Activated CD4-positive, alpha-beta T cell treated with anti-CD3 and anti-CD28 coated beads, Interleukin-2, amount 50 U/mL, for 4 hours (primary cell): ENCODE measurements at regions not wholly inside any gene's neighbourhood (a gene's known extent, or its start where the extent isn't known, plus 50 kb on each side); places are given as distances from the start of the nearest gene placed in this dataset.

ENCODE experiments used
- DNase-seq, 2 experiments: peaks; one replicate each; pipeline ENCODE4 v3.0.0-alpha.2; 2020

DNA sequence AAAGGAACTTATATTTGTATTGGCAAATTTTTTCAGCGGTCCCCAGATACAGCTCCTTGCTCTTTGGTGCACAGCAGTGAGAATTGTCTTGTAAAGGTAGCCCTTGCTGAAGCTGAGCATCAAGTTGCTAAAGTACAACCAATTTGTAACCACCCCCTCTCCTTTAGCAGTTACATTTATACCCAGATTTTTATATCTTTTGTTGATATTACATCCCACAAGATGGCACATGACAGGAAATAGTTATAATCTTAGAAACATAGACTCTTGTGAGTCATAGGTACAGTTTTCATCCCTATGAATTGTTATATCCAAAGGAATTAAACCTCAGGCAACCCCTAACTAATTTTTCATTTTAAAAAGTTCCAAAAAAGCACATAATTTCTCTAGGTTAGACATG, 523.0 kb upstream of the SLITRK1 start:
- DNase-seq: no peak

DNA sequence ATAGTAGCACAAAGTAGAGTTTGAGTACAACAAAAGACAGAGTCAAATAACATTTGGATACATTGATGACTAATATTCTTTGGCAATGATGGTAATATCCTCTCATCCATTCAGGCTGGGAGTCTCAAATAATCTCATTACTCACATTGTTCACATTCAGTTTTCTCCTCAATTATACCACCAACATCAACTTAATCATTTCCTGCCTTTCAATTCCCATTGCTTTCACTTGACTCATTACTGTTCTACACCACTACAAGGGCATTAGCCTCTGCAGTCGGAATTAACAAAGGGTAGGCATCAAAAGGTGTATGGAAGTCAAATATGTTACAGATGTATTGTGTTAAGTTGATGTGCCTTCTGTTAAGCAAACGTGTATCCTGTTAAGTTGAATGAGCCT, 518.4 kb upstream of the SLITRK1 start:
- DNase-seq: no peak

DNA sequence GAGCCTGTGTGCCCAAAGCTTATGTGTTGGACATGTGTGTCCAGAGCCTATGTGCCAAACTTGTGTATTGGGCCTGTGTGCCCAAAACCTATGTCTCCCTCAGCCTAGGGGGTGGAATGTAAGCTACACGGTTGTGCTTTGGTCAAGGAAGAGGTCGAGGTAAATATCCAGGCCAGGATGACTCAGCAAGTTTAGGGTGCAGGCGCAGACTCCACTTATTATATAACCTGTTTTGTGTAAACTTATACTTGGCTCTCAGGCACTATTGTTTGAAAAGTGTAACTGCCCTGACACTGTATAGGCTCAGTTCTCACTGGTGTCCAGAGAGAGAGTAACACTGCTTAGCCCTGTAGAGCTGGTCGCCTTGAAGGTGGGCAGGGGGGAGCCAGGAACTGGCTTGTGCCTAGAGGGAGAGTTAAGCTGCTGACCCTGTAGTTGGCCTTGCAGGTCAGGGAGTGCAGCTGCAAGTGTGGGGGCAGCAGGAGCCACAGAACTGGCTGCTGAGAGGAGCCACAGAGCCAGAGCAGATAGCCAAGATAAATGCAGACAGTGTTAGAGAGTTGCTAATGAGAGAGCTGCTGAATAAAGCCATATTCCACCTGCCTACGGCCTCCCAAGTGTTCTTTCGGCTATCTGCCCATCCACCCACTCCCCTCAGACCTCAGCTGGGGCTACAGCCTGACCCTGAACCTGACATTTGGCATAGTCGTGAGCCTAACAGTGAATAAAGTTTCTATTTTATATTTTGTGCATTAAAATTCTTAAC, 517.2 kb upstream of the SLITRK1 start:
- no peak for DNase-seq

DNA sequence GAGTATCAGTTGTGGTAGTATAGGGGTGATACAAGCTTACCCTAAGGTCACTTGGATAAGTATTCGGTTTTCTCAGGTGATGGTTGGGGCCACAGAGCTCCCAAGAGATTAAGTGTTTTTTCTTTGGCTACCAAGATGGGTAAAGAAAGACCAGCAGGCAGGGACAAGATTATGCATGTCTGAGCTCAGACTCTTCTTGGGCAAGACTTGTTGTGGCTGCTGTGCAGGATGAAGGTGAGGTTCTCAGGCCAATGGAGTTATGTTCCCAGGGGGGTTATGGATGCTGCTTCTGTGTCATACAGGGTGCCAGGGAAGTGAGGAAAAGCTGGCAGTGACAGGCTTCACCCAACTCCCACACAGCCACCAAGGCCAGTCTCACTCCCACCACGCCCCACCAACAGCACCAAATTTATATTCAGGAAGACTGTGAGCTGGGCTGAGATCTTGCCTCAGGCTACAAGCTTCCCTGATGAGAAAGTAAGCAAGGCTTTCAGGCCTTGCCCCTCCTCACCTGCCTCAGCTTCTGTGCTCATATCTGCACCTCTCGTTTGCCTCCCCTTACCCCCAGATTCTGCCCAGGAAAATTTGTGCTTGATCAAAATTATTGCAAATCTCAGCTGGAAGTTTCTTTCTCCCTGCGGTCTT, 511.8 kb upstream of the SLITRK1 start:
- DNase-seq: no peak

DNA sequence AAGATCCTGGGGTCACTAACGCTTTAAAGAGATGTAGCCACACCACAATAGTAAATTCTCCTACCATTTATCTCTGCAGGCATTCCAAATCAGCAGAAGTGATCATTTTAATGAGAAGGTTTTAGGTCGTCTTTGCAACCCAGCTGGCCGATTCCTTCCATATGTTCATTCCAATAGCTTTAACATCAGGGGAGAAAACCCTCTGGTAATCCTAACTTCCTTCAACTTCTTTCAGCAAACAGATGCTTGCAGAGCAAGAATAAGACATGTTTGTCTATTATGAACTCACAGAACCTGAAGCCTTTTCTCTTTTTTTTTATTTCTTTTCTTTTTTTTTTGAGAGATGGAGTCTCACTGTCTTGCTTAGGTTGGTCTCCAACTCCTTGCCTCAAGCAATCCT, 498.6 kb upstream of the SLITRK1 start:
- no peak for DNase-seq

DNA sequence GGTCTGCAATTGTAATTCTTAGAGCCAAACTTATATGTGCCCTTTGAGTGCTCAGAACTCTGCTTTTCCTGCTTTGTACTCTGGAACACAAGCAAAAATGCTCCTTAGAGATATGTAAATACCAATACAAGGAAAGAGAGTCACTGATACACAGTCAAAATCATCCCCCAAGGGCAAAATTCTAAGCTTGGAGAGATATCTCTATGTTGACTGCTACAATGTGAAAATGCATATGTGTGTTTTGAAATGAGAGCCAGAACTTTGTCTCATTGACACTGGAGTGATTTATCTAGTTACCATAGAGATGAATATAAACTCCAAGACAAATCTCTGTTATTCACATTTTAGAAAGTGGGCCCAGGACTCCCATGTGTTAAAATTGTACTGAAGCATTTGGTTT, 494.8 kb upstream of the SLITRK1 start:
- DNase-seq: no peak

DNA sequence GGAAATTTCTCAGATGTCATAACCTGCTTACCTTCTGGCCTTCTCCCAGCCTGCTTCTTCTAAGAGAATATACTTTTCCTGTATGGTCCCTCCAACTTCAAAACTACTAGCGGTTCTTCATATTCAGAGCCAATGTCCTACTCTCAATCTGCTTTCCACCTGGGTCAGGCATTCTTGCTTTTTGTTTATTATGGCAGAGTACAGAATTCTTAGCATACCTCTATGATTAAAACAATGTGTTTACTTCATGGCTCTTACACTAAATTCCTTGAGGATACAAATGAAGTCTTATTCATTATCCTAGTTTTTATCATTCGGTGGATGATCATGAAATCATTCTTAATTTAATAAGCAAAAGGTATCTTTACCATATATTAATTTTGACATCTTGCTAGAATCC, 484.2 kb upstream of the SLITRK1 start:
- DNase-seq: no peak

DNA sequence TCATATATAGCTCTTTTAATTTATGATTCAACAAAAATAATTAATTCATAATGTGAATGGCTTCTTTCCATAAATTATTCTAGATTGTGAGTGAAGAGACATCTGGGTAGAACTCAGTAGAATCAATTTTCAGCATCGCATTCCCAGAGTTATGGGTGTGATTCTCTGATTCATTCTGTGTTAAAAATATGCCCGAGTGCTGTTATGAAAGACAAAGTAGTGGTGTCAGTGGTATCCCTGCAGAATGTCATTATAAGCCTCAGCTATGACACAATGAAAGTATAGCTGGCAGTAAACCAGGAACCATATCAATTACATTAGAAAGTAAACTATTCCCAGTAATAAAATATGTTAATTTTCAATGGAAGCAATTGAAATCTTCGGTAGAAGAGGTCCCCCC, 480.5 kb upstream of the SLITRK1 start:
- no peak for DNase-seq

DNA sequence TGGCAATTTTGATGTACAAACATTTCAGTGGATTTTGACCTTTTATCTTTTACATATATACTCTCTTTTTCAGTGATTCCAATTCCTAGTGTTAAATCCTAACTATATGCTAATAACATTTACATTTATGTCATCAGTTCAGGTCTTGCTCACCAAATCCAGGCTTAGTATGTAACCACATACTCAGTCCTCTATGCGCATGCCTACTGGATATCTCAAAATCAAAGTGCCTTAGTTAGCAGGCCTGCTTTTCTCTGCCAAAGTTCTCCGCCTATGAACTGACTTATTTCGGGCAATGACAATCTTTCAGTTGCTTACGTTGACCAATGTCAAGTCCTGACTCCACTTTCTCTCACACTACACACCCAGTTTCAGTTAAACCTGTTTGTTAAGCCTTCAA, 478.5 kb upstream of the SLITRK1 start:
- DNase-seq: no peak

DNA sequence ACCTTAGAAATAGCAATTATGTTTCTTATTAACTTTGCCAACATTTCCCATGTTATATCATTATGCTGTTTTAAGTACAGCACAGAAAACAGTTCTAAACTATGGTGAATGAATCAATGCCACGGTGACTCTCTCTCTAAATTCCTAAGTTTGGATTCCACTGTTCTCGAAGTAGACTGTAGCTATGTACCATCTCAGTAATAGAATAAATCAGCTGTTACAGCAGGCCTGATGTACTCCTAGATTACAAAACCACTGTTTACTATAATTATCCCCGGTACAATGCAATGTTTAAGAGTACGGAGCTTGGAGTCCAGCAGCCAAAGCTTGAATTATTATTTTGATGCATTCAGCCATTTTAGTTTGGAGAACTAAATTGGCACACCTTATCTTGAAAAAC, 476.3 kb upstream of the SLITRK1 start:
- DNase-seq: no peak

DNA sequence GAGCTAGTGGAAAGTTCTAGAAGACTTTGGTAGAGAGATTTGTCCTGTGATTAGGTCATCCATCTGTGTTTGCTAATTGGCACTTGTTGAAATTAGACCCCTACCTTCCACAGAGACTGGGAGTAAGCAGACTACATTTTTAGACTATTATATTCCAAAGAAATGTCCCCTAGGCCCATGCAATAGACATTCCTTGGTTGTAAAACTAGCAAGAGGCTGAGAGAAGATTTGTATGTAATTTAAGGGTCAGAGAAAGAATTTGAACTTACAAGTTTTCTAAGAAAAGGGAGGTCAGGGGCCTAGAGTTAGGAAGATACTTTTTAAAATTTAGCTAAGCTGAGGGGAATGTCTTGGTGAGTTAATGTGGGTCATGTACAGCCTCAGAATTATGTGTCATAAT, 470.7 kb upstream of the SLITRK1 start:
- no peak for DNase-seq

DNA sequence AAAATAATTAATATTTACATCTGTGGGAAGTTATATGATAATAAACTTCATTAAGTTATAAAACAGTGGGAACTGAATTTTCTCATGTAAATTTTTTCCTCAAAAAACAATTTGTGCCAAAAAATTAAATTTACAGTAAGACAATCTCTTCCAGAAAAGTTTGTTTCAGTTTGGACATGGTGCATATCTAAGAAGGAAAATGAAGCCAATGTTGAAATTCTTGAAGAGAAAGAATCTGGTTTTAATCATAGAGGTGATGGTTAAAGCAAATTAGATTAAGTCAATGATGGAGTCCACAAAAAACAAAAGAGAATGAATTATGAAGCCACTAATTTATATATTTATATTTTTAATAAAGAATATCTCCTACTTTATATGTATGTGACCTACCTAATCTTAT, 457.2 kb upstream of the SLITRK1 start:
- no peak for DNase-seq

DNA sequence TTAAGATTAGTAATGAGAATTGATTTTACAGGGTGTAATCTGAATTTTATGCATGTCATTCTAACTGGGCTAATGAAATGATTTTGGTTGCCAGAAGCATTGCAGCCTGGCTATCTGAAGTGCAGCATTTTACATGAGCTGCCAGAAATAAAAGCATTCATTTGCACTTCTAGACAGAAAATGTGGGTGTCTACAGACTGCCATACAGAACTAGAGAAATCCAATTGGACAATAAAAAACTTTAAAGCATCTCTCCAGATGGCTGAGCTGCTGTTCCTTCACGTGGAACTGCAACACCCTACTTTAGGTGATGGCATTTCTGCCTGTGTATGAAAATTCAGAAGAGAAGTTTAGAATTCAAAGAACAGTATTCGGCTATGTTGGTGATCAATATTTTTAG, 450.1 kb upstream of the SLITRK1 start:
- DNase-seq: no peak

DNA sequence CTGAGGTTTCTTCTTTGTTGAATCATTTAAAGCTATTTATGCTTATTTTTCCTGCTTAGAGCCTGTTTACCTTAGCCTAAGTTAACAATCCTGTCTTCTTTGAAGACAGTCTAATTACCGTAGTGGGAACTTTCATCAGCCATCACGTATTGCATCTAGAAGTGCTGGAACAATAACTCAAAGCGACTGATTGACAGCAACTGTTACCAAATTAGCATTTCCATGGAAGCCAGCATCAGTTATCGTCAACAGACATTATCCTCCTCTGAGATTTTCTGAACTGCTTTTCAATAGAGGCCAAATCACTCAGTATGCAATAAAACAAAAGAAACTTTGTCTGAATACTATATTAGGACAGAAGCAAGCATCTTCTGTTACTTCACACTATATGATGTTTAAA, 433.3 kb upstream of the SLITRK1 start:
- DNase-seq: no peak

DNA sequence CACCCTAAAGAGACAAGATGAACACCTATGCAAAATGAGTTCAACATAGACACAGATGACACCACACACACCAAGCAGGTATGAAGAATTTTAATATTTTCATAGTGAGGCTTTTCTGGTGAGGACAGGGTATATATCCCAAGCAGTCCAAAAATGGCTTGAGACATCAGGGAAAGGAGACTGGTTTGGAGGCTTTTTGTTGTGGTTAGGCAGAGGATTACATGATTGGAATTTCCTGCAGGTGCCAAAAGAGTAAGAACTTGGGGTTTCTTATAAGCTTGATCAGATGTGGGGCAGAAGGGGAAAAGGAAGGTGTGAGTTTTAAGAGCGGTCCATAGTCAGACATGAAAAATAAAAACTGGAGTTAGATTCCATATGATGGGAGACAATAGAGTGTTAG, 420.8 kb upstream of the SLITRK1 start:
- no peak for DNase-seq

DNA sequence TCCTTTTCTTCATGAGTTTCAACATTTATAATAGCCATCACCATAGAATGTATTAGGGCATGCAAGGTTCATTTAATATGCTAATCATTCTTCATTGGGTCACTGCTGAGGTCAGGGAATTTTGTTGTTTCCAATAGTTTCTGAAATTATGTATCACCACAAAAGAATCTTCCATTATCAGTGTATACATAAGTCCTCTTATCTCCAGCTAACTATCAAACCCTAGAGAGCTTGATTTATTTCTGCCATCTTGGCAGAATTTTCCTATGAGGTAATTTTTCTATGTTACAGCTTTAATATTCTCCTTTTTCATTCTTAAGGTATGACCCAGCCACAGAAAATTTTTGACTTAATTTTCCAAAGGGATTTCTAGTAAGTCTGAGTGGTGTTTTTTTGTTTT, 415.0 kb upstream of the SLITRK1 start:
- no peak for DNase-seq

DNA sequence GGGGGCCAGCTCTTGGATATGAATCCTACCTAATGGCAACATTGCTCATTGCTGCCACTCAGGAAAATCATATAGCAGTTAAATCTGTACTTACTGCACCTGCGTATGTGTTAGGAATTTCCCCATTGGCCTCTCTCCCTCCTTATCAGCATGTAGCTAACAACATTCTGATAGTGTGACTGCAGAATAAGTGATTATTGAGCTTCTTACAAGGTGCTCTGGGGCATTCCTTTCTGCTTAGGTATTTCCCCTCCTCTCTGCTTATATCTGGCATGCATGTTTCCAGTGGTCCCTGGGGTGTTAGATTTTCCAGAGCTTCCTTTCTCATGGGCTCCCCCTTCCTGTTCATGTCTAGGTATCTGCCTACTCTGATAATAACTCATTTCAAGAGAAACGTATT, 414.1 kb upstream of the SLITRK1 start:
- no peak for DNase-seq

DNA sequence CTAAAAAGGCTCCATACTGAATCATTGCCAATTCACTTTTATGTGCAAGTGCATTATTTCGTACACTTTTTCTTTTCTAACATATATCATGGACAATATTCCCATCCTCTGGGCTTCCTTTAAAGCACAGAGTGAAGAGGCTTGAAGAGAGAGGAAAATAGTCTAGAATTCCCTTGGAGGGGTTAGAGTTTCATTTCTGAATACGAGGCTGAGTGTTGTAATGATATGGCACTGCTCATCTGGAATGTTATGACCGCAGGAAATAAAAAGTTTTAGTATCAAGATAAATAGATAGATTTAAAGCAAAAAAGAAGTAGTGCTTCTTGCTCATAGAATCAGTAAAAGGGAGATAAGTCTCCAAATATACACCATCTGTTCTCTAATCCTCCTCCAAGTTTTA, 412.3 kb upstream of the SLITRK1 start:
- DNase-seq: no peak

DNA sequence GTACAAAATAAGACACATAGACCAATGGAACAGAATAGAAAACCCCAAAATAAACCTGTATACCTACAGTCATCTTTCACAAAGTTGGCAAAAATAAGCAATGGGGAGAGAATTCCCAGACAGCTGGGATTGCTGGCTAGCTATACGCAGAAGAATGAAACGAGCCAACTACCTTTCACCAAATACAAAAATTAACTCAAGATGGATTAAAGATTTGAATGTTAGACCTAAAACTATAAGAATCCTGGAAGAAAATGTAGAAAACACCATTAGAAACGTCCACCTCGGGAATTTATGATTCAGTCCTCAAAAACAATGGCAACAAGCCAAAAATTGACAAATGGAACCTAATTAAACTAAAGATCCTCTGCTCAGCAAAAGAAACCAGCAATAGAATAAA, 408.1 kb upstream of the SLITRK1 start:
- DNase-seq: no peak

DNA sequence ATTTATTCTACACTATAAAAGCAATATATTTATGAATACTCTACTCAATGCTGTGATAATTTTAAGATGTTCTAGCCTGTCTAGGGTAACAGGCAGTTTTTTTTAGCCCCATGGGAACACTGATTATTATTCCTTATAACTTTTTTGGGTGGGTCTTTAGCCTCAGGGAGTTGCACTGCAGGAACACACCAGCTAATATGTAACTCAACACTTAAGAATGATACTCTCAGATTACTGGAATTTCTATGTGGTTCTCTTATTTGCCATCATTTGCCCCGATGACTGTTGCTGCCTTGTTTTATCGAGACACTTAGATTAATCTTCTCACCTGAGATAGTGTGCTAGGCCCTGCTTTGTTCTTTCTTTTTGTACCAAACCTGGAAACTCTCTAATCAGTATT, 396.9 kb upstream of the SLITRK1 start:
- no peak for DNase-seq

DNA sequence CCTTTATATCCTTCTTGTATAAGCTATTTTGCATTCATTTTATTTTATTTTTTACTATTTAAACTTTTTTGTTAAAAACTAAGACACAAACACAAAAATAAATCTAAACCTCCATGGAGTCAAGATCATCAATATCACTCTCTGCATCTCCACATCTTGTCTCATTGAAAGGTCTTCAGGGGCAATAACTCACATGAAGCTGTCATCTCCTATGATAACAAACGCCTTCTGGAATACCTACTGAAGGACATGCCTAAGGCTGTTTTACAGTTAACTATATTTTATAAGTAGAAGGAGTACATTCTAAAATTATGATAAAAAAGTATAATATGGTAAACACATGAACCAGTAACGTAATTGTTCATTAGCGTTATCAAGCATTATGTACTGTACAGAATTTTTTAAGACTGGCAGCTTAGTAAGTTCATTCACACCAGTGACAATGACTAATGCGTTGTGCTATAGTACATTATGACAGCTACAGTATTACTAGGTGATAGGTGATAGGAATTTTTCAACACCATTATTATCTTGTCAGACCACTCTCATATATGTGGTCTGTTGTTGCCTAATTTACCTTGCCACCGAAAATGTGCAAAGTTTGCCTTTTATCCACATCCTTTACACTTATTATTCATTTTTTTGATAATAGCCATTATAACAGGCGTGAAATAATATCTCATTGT, 390.7 kb upstream of the SLITRK1 start:
- no peak for DNase-seq

DNA sequence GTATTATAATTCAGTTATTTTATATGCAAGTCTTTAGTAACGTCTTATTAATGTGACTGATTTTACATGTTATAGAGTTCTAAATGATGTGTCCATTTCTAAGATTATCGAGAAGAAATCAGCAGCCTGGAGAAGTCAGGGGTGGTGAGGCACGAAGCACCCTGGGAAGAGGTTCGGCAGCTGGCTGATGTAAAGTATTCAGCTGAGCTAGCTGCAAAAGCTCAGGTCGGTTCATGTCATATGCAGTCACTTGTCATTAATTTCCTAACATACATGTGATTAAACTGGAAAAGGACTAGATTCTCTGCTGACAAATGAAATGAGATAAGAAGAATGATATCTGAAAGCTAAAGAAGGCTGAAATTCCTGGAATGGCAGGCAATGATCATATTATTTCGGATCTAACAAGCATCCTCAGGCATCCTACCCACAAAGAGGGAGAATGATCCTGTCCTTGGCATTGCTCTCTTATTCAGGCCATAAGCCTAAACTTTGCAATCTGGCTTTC, 383.0 kb upstream of the SLITRK1 start:
- DNase-seq: no peak

DNA sequence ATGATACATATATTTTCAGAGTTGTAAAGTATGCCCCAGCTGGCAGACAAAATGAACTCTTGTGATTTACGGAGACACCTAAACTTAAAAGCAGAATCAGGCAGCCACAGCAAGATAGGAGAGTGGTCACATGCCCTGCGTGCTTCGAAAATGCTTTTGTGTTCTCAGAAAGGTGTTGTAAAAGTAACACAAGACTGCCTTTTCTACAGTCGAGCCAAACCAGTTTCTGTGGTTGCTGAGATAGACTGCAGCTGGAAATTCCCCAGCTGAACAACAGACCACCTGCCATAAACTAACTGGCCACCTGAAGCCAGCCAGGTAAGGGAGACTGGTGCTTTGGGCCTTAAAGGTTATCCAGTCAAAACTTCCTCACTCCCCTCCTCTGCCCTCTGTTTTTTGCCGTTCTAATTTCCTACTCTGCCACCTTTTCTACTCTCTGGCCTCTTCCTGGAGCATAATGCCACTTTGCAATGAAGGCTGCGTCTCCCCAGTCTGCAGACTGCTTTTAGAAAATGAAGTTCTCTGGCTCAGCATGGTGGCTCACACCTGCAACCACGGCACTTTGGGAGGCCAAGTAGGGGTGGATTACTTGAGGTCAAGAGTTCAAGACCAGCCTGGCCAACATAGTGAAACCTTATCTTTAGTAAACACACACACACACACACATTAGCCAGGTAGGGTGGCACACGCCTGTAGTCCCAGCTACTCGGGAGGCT, 381.2 kb upstream of the SLITRK1 start:
- DNase-seq: no peak
